ENCODE measurements at regions not wholly inside any gene's neighbourhood (a gene's known extent, or its start where the extent isn't known, plus 50 kb on each side); places are given as distances from the start of the nearest gene placed in this dataset.
"Not testable (repeated sequence)": the region's sequence is repeated elsewhere in the genome, so short reads cannot be mapped to it uniquely, and the experiment has no call there.

DNA sequence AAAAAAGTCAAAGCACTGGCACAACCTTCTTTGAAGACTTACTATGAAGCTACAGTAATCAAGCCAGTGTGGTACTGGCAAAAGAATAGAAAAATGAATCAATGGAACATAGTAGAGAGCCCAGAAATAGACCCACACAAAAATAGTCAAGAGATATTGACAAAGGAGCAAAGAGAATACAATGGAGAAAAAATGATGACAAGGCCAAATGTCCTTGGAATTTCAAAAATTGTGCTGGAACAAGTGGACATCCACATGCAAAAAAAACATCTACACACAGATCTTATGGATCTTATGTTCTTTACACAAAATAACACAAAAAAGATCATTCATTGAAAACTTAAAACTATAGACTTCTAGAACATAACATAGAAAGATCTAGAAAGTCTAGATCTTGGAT is 1379.7 kb upstream of the SEL1L start:
- Mint-ChIP-seq H3K27ac (no peak overlapping the region), H3K9me3 (peaks cover 3 to 38% (median 7%) of the 10 kb centered on the region in 7 donors), H3K4me1 (no peaks in the 10 kb centered on the region), H3K27me3 (no peaks in the 10 kb centered on the region), H3K36me3 (no peaks in the 10 kb centered on the region), H3K4me3 (no peak overlapping the region)
- H3K27me3 ChIP-seq (ENCODE audit: control insufficient read depth, insufficient read depth, low read length): no peaks in the 10 kb centered on the region
- DNase-seq: no peak
- H3K27ac ChIP-seq (ENCODE audit: insufficient read depth, low read length, poor library complexity, severe bottlenecking): no peak overlapping the region
- ATAC-seq (ENCODE audit: low read depth in 2 of 2): no peak
- H3K4me1 ChIP-seq (ENCODE audit: control insufficient read depth, insufficient read depth, low read length, poor library complexity, severe bottlenecking): no peaks in the 10 kb centered on the region
- peaks cover 0 to 5% of the 10 kb centered on the region in 2 experiments for H3K9me3 ChIP-seq (ENCODE audit: control insufficient read depth in 2 of 2, low read length in 2 of 2)
- no peak overlapping the region for H3K4me3 ChIP-seq (ENCODE audit: low read depth, low read length)
- no peaks in the 10 kb centered on the region for H3K36me3 ChIP-seq (ENCODE audit: control insufficient read depth, insufficient read depth, low read length)

DNA sequence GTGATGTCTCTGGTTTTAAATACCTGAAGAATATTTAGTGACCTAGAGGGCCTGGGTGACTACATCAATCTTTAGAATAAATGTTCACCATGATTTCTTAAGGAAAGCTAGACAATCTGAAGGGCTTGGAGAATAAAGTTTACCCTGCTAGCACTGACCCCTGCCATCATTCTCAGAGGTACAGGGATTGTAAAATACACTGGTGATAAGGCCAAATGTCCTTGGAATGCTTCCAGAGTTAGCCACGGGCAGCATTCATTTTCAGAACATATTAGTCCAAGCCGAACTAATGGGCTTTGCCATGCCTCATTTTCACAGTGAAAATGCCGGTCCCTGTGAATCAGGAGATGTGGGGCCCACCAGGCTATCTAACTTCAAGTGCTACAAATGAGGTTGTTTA is 1381.7 kb upstream of the SEL1L start:
- Mint-ChIP-seq H3K4me1 (no peaks in the 10 kb centered on the region), H3K36me3 (no peaks in the 10 kb centered on the region), H3K27me3 (no peaks in the 10 kb centered on the region), H3K9me3 (peaks cover 3 to 37% (median 7%) of the 10 kb centered on the region in 7 donors), H3K4me3 (no peak overlapping the region), H3K27ac (no peak overlapping the region)
- Histone ChIP-seq H3K4me3 (ENCODE audit: low read depth, low read length) (no peak overlapping the region), H3K27me3 (ENCODE audit: control insufficient read depth, insufficient read depth, low read length) (no peaks in the 10 kb centered on the region), H3K9me3 (ENCODE audit: control insufficient read depth in 2 of 2, low read length in 2 of 2) (peaks cover 0 to 9% of the 10 kb centered on the region in 2 experiments), H3K27ac (ENCODE audit: insufficient read depth, low read length, poor library complexity, severe bottlenecking) (no peak overlapping the region), H3K36me3 (ENCODE audit: control insufficient read depth, insufficient read depth, low read length) (no peaks in the 10 kb centered on the region), H3K4me1 (ENCODE audit: control insufficient read depth, insufficient read depth, low read length, poor library complexity, severe bottlenecking) (no peaks in the 10 kb centered on the region)
- DNase-seq (no peak), ATAC-seq (ENCODE audit: low read depth in 2 of 2) (no peak)

DNA sequence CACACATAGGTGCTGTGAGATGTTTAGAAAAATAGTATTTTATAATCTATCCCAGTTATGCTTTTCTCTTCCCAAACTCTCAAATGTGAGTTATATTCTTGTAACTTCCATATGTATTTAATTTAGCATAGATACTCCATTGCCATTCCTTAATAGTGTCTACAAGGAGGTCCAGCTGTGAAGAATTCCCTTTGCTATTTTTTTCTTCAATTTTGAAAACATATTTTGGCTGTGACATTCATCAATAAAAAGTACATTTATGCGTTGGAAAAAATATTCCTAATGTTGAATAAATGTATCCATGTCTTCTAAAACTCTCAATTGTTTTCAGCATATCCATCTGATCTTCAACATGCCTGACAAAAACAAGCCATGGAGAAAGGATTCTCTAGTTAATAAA is 1402.0 kb upstream of the SEL1L start:
- H3K9me3 ChIP-seq (ENCODE audit: control insufficient read depth in 2 of 2, low read length in 2 of 2): peaks cover 0 to 8% of the 10 kb centered on the region in 2 experiments
- peaks cover 0 to 17% (median 6%) of the 10 kb centered on the region in 7 donors for H3K9me3 Mint-ChIP-seq

DNA sequence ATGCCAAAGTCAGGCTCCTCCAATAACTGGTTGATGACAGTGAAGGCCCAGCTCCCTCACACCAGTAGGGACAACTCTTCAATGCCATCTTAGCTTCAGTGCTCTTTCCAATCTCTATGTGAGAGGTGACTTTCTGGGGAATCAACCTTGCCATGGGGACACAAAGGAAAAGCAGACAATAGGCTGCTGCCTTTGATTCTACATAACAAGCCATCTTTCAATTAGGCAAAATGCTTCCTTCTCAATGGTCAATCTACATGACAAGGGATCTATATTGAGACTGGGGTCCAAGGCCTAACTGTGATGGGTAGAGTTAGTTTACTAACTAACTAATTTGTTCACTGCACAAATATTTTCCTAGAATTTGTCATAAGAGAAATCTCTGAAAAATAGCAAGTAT is 1417.5 kb upstream of the SEL1L start:
- H3K4me1 ChIP-seq (ENCODE audit: control insufficient read depth, insufficient read depth, low read length, poor library complexity, severe bottlenecking): no peaks in the 10 kb centered on the region
- H3K9me3 Mint-ChIP-seq: peaks cover 4 to 13% (median 6%) of the 10 kb centered on the region in 7 donors

More for the DNA sequence above, 1402.0 kb upstream of the SEL1L start:
- DNase-seq (no peak), ATAC-seq (ENCODE audit: low read depth in 2 of 2) (no peak)
- no peaks in the 10 kb centered on the region for H3K4me1 ChIP-seq (ENCODE audit: control insufficient read depth, insufficient read depth, low read length, poor library complexity, severe bottlenecking)
- Mint-ChIP-seq H3K4me3 (no peak overlapping the region), H3K4me1 (no peaks in the 10 kb centered on the region), H3K36me3 (no peaks in the 10 kb centered on the region), H3K27me3 (no peaks in the 10 kb centered on the region), H3K27ac (no peak overlapping the region)
- H3K27me3 ChIP-seq (ENCODE audit: control insufficient read depth, insufficient read depth, low read length): no peaks in the 10 kb centered on the region
- no peaks in the 10 kb centered on the region for H3K36me3 ChIP-seq (ENCODE audit: control insufficient read depth, insufficient read depth, low read length)
- no peak overlapping the region for H3K4me3 ChIP-seq (ENCODE audit: low read depth, low read length)
- H3K27ac ChIP-seq (ENCODE audit: insufficient read depth, low read length, poor library complexity, severe bottlenecking): no peak overlapping the region

DNA sequence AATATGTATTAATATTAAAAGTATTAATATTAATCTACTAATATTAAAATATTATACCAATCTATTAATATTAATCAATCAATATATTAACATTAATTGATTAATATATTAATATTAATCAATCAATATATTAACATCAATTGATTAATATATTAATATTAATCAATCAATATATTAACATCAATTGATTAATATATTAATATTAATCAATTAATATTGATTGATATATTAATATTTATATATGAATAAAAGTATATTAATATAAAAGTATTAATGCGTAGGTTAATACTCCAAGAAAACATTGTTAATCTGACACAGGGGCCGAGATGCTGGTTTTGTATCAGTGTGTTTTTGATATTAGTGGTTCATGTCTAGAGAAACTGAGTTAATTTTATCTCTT is 1430.1 kb upstream of the SEL1L start:
- no peaks in the 10 kb centered on the region for H3K36me3 ChIP-seq (ENCODE audit: control insufficient read depth, insufficient read depth, low read length)
- no peaks in the 10 kb centered on the region for H3K27me3 ChIP-seq (ENCODE audit: control insufficient read depth, insufficient read depth, low read length)
- no peak for ATAC-seq (ENCODE audit: low read depth in 2 of 2)
- Mint-ChIP-seq H3K27ac (no peak overlapping the region), H3K4me1 (no peaks in the 10 kb centered on the region), H3K4me3 (no peak overlapping the region), H3K36me3 (no peaks in the 10 kb centered on the region), H3K27me3 (no peaks in the 10 kb centered on the region), H3K9me3 (peaks cover 0 to 27% (median 6%) of the 10 kb centered on the region in 7 donors)
- no peaks in the 10 kb centered on the region for H3K4me1 ChIP-seq (ENCODE audit: control insufficient read depth, insufficient read depth, low read length, poor library complexity, severe bottlenecking)
- no peak overlapping the region for H3K4me3 ChIP-seq (ENCODE audit: low read depth, low read length)
- H3K27ac ChIP-seq (ENCODE audit: insufficient read depth, low read length, poor library complexity, severe bottlenecking): no peak overlapping the region
- no peak for DNase-seq
- no peaks in the 10 kb centered on the region for H3K9me3 ChIP-seq (ENCODE audit: control insufficient read depth in 2 of 2, low read length in 2 of 2)

More for the DNA sequence above, 1417.5 kb upstream of the SEL1L start:
- Mint-ChIP-seq H3K27ac (no peak overlapping the region), H3K4me1 (no peaks in the 10 kb centered on the region), H3K4me3 (no peak overlapping the region), H3K27me3 (no peaks in the 10 kb centered on the region), H3K36me3 (no peaks in the 10 kb centered on the region)
- no peak overlapping the region for H3K4me3 ChIP-seq (ENCODE audit: low read depth, low read length)
- no peaks in the 10 kb centered on the region for H3K27me3 ChIP-seq (ENCODE audit: control insufficient read depth, insufficient read depth, low read length)
- H3K9me3 ChIP-seq (ENCODE audit: control insufficient read depth in 2 of 2, low read length in 2 of 2): peaks cover 1 to 2% of the 10 kb centered on the region in 2 experiments
- H3K36me3 ChIP-seq (ENCODE audit: control insufficient read depth, insufficient read depth, low read length): no peaks in the 10 kb centered on the region
- ATAC-seq (ENCODE audit: low read depth in 2 of 2): no peak
- no peak overlapping the region for H3K27ac ChIP-seq (ENCODE audit: insufficient read depth, low read length, poor library complexity, severe bottlenecking)
- no peak for DNase-seq

DNA sequence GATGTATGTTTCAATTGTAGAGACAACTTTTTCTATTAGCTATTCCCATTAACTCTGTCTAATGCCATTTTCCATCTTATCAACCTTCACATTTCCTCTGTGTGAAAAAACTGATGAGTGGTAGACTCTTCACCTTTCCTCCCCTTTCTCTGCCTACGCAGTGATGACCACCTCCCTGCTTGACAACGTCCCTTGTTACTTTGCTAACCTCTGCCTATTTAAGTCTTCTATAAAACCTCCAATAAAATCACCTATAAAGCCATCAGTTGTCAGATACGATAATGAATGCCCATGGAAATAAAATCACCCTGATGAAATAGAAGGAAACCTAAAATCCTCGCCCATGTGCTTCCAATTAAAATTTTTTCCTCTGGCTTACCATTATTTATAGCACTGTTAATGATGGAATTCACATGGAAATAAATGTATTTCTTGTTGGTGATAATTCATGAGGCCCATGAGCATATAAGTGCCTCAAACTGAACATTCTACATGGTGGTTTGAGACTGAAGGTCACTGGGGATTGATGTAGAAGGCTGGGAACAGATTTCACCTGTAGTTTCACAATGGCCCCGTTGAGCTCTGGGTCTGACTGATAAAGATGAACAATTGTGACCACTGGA is 1454.0 kb upstream of the SEL1L start:
- H3K27ac ChIP-seq (ENCODE audit: insufficient read depth, low read length, poor library complexity, severe bottlenecking): no peak overlapping the region
- Mint-ChIP-seq H3K36me3 (no peaks in the 10 kb centered on the region), H3K27ac (no peak overlapping the region), H3K4me3 (no peak overlapping the region), H3K9me3 (peaks cover 0 to 20% (median 6%) of the 10 kb centered on the region in 7 donors), H3K27me3 (no peaks in the 10 kb centered on the region), H3K4me1 (no peaks in the 10 kb centered on the region)
- ATAC-seq (ENCODE audit: low read depth in 2 of 2) (no peak), DNase-seq (no peak)
- no peaks in the 10 kb centered on the region for H3K4me1 ChIP-seq (ENCODE audit: control insufficient read depth, insufficient read depth, low read length, poor library complexity, severe bottlenecking)
- H3K9me3 ChIP-seq (ENCODE audit: control insufficient read depth in 2 of 2, low read length in 2 of 2): peaks cover 5 to 14% of the 10 kb centered on the region in 2 experiments
- H3K4me3 ChIP-seq (ENCODE audit: low read depth, low read length): no peak overlapping the region
- H3K27me3 ChIP-seq (ENCODE audit: control insufficient read depth, insufficient read depth, low read length): no peaks in the 10 kb centered on the region
- no peaks in the 10 kb centered on the region for H3K36me3 ChIP-seq (ENCODE audit: control insufficient read depth, insufficient read depth, low read length)

DNA sequence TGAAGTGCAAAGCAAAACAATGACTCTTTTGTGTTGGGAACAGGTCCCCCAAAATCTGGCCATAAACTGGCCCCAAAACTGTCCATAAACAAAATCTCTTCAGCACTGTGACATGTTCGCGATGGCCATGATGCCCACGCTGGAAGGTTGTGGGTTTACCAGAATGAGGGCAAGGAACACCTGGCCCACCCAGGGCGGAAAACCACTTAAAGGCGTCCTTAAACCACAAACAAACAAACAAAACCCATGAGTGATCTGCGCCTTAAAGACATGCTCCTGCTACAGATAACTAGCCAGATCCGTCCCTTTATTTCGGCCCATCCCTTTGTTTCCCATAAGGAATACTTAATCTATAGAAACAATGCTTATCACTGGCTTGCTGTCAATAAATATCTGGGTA is 1460.9 kb upstream of the SEL1L start:
- ATAC-seq (ENCODE audit: low read depth in 2 of 2); H3K27ac ChIP-seq (ENCODE audit: insufficient read depth, low read length, poor library complexity, severe bottlenecking); H3K4me1 ChIP-seq (ENCODE audit: control insufficient read depth, insufficient read depth, low read length, poor library complexity, severe bottlenecking); H3K27me3 ChIP-seq (ENCODE audit: control insufficient read depth, insufficient read depth, low read length); DNase-seq; H3K27me3 Mint-ChIP-seq; H3K27ac Mint-ChIP-seq; H3K4me1 Mint-ChIP-seq; H3K4me3 Mint-ChIP-seq; H3K36me3 Mint-ChIP-seq; H3K9me3 ChIP-seq (ENCODE audit: control insufficient read depth in 2 of 2, low read length in 2 of 2); H3K36me3 ChIP-seq (ENCODE audit: control insufficient read depth, insufficient read depth, low read length); H3K4me3 ChIP-seq (ENCODE audit: low read depth, low read length): not testable (repeated sequence)
- peaks cover 0 to 17% (median 6%) of the 10 kb centered on the region in 7 donors for H3K9me3 Mint-ChIP-seq

DNA sequence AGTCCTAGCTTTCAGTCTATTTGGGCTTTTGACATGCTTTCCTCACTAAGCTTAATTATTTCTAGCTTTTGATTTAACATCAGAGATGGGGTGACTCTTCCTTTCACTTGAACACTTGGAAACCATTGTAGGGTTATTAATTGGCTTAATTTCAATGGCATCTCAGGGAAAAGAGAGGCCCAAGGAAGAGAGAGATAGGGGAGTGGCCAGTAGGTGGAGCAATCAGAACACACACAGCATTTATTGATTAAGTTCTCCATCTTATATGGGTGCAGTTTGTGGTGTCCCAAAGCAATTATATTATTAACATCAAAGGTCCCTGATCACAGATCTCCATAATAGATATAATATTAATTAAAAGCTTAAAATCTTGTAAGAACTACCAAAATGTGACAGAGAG is 1466.1 kb upstream of the SEL1L start:
- Histone ChIP-seq H3K27ac (ENCODE audit: insufficient read depth, low read length, poor library complexity, severe bottlenecking) (no peak overlapping the region), H3K9me3 (ENCODE audit: control insufficient read depth in 2 of 2, low read length in 2 of 2) (peaks cover 0 to 11% of the 10 kb centered on the region in 2 experiments), H3K36me3 (ENCODE audit: control insufficient read depth, insufficient read depth, low read length) (no peaks in the 10 kb centered on the region), H3K4me1 (ENCODE audit: control insufficient read depth, insufficient read depth, low read length, poor library complexity, severe bottlenecking) (no peaks in the 10 kb centered on the region), H3K4me3 (ENCODE audit: low read depth, low read length) (no peak overlapping the region), H3K27me3 (ENCODE audit: control insufficient read depth, insufficient read depth, low read length) (no peaks in the 10 kb centered on the region)
- ATAC-seq (ENCODE audit: low read depth in 2 of 2) (no peak), DNase-seq (no peak)
- H3K27ac Mint-ChIP-seq: no peak overlapping the region
- no peaks in the 10 kb centered on the region for H3K4me1 Mint-ChIP-seq
- no peak overlapping the region for H3K4me3 Mint-ChIP-seq
- H3K36me3 Mint-ChIP-seq: no peaks in the 10 kb centered on the region
- peaks cover 0 to 27% (median 8%) of the 10 kb centered on the region in 7 donors for H3K9me3 Mint-ChIP-seq
- no peaks in the 10 kb centered on the region for H3K27me3 Mint-ChIP-seq
